HEK293 (cell line): ENCODE measurements at regions not wholly inside any gene's neighbourhood (a gene's known extent, or its start where the extent isn't known, plus 50 kb on each side); places are given as distances from the start of the nearest gene placed in this dataset.

Experiments
- CTCF ChIA-PET: fragments of 350-600 bp; formaldehyde crosslinking; extraction: SDS; loops from one replicate; lab custom pipeline; 2021; ENCODE audit warnings: antibody characterized with exemption; lab: Yijun Ruan, JAX
- POLR2A ChIA-PET: fragments of 300-600 bp; formaldehyde crosslinking; extraction: SDS; loops from one replicate; lab custom pipeline; 2020; ENCODE audit warnings: antibody characterized with exemption, inconsistent platforms; lab: Yijun Ruan, JAX
- H3K27ac ChIP-seq: fragments of 200-500 bp; sonication (Bioruptor generic); 2 replicates; pipeline ENCODE4 v1.5.1; 2014; ENCODE audit warnings: low read depth, low read length, control low read depth, inconsistent platforms; ENCODE audit errors: extremely low read depth
- H3K36me3 ChIP-seq, 2 experiments: fragments of 200-500 bp in 1 of 2; sonication (Bioruptor generic) in 1 of 2; 1 replicate in 1 of 2; 2 replicates in 1 of 2; pipeline ENCODE4 v1.5.1; 2014 to 2017; ENCODE audit warnings: inconsistent platforms in 2 of 2, low read length in 2 of 2; ENCODE audit not compliant: control insufficient read depth in 2 of 2, insufficient read depth in 1 of 2
- H3K4me1 ChIP-seq: fragments of 200-500 bp; sonication (Bioruptor generic); 2 replicates; pipeline ENCODE4 v1.5.1; 2014; ENCODE audit warnings: mild to moderate bottlenecking, low read length, inconsistent platforms; ENCODE audit not compliant: control insufficient read depth, insufficient read depth
- H3K4me3 ChIP-seq: 2 replicates; pipeline ENCODE4 v1.5.1; 2011; ENCODE audit warnings: low read depth, mild to moderate bottlenecking, control low read depth, low read length, moderate library complexity
- H3K9me3 ChIP-seq: fragments of 200-500 bp; sonication (Bioruptor generic); 2 replicates; pipeline ENCODE4 v1.5.1; 2014; ENCODE audit warnings: low read depth, low read length, inconsistent platforms; ENCODE audit not compliant: control insufficient read depth, insufficient read depth
- FEZF1 ChIP-seq: fragments of 450-650 bp; formaldehyde crosslinking; IDR thresholded peaks from 2 replicates; pipeline ENCODE4 v1.5.1; 2016; ENCODE audit warnings: missing biosample characterization, missing genetic modification characterization
- GFI1B ChIP-seq: fragments of 450-650 bp; formaldehyde crosslinking; IDR thresholded peaks from 2 replicates; pipeline ENCODE4 v1.5.1; 2016; ENCODE audit warnings: missing biosample characterization, missing genetic modification characterization
- RBAK ChIP-seq: fragments of 450-650 bp; formaldehyde crosslinking; IDR thresholded peaks from 2 replicates; pipeline ENCODE4 v1.5.1; 2016; ENCODE audit warnings: missing biosample characterization, missing genetic modification characterization
- SCRT1 ChIP-seq: fragments of 450-650 bp; formaldehyde crosslinking; IDR thresholded peaks from 2 replicates; pipeline ENCODE4 v1.5.1; 2016; ENCODE audit warnings: missing biosample characterization, missing genetic modification characterization, borderline replicate concordance
- SP3 ChIP-seq: fragments of 450-650 bp; formaldehyde crosslinking; IDR thresholded peaks from 2 replicates; pipeline ENCODE4 v1.5.1; 2016; ENCODE audit warnings: missing biosample characterization, missing genetic modification characterization
- ZBTB11 ChIP-seq: fragments of 450-650 bp; formaldehyde crosslinking; conservative IDR thresholded peaks from 2 replicates; pipeline ENCODE4 v1.5.1; 2016; ENCODE audit warnings: low read depth, missing biosample characterization, missing genetic modification characterization
- ZNF174 ChIP-seq: fragments of 450-650 bp; formaldehyde crosslinking; IDR thresholded peaks from 2 replicates; pipeline ENCODE4 v1.5.0; 2017; ENCODE audit warnings: missing biosample characterization, mild to moderate bottlenecking, missing genetic modification characterization
- ZNF214 ChIP-seq: fragments of 450-650 bp; formaldehyde crosslinking; IDR thresholded peaks from 2 replicates; pipeline ENCODE4 v1.5.1; 2017; ENCODE audit warnings: missing biosample characterization, mild to moderate bottlenecking, missing genetic modification characterization, borderline replicate concordance
- ZNF23 ChIP-seq: fragments of 450-650 bp; formaldehyde crosslinking; IDR thresholded peaks from 2 replicates; pipeline ENCODE4 v1.5.1; 2016; ENCODE audit warnings: missing biosample characterization, missing genetic modification characterization, borderline replicate concordance
- ZNF362 ChIP-seq: fragments of 450-650 bp; formaldehyde crosslinking; IDR thresholded peaks from 2 replicates; pipeline ENCODE4 v1.5.1; 2016; ENCODE audit warnings: missing biosample characterization, missing genetic modification characterization
- ZNF423 ChIP-seq: fragments of 450-650 bp; formaldehyde crosslinking; IDR thresholded peaks from 2 replicates; pipeline ENCODE4 v1.5.1; 2016; ENCODE audit warnings: missing biosample characterization, missing genetic modification characterization
- ZNF449 ChIP-seq: fragments of 450-650 bp; formaldehyde crosslinking; IDR thresholded peaks from 2 replicates; pipeline ENCODE4 v1.5.1; 2017; ENCODE audit warnings: missing biosample characterization, mild to moderate bottlenecking, missing genetic modification characterization, moderate library complexity
- ZNF473 ChIP-seq: fragments of 450-650 bp; formaldehyde crosslinking; IDR thresholded peaks from 2 replicates; pipeline ENCODE4 v1.5.1; 2017; ENCODE audit warnings: missing biosample characterization, missing genetic modification characterization
- ZNF544 ChIP-seq: fragments of 450-650 bp; formaldehyde crosslinking; IDR thresholded peaks from 2 replicates; pipeline ENCODE4 v1.5.0; 2017; ENCODE audit warnings: missing biosample characterization, missing genetic modification characterization
- ZNF555 ChIP-seq: fragments of 450-650 bp; formaldehyde crosslinking; conservative IDR thresholded peaks from 2 replicates; pipeline ENCODE4 v1.5.1; 2017; ENCODE audit warnings: missing biosample characterization, mild to moderate bottlenecking, missing genetic modification characterization, inconsistent platforms
- ZNF561 ChIP-seq: fragments of 450-650 bp; IDR thresholded peaks from 2 replicates; pipeline ENCODE4 v1.5.1; 2018; ENCODE audit warnings: missing biosample characterization, missing genetic modification characterization, borderline replicate concordance
- ZNF600 ChIP-seq: fragments of 450-650 bp; formaldehyde crosslinking; IDR thresholded peaks from 2 replicates; pipeline ENCODE4 v1.5.1; 2016; ENCODE audit warnings: missing biosample characterization, missing genetic modification characterization
- ZNF610 ChIP-seq: fragments of 450-650 bp; formaldehyde crosslinking; IDR thresholded peaks from 2 replicates; pipeline ENCODE4 v1.5.1; 2016; ENCODE audit warnings: missing biosample characterization, missing genetic modification characterization, borderline replicate concordance
- ZNF664 ChIP-seq: fragments of 450-650 bp; formaldehyde crosslinking; IDR thresholded peaks from 2 replicates; pipeline ENCODE4 v1.5.1; 2016; ENCODE audit warnings: missing biosample characterization, missing genetic modification characterization
- ZNF707 ChIP-seq: fragments of 450-650 bp; formaldehyde crosslinking; IDR thresholded peaks from 2 replicates; pipeline ENCODE4 v1.5.1; 2016; ENCODE audit warnings: missing biosample characterization, missing genetic modification characterization
- ZNF792 ChIP-seq: fragments of 450-650 bp; formaldehyde crosslinking; IDR thresholded peaks from 2 replicates; pipeline ENCODE4 v1.5.1; 2016; ENCODE audit warnings: missing biosample characterization, missing genetic modification characterization
- ZNF837 ChIP-seq: fragments of 450-650 bp; formaldehyde crosslinking; IDR thresholded peaks from 2 replicates; pipeline ENCODE4 v1.5.1; 2016; ENCODE audit warnings: missing biosample characterization, missing genetic modification characterization
- ZSCAN5A ChIP-seq: fragments of 450-650 bp; formaldehyde crosslinking; IDR thresholded peaks from 2 replicates; pipeline ENCODE4 v1.5.1; 2016; ENCODE audit warnings: missing biosample characterization, missing genetic modification characterization

- H3K9me3 ChIP-seq: no peaks in the 10 kb centered on the region
- no peak overlapping the region for H3K4me3 ChIP-seq
- no peaks in the 10 kb centered on the region for H3K4me1 ChIP-seq
- ChIA-PET CTCF (no interaction called here), POLR2A (no interaction called here)
- no peaks in the 10 kb centered on the region for H3K36me3 ChIP-seq
- TF ChIP-seq ZNF561 (tag by site-specific recombination) (no peak), ZNF664 (no peak), ZNF214 (tag by site-specific recombination) (no peak), ZNF174 (no peak), RBAK (tag by site-specific recombination) (no peak), ZNF707 (tag by site-specific recombination) (no peak), ZSCAN5A (tag by site-specific recombination) (no peak), ZNF449 (tag by site-specific recombination) (no peak), ZNF555 (tag by site-specific recombination) (no peak), ZNF23 (no peak), ZNF544 (tag by site-specific recombination) (no peak), FEZF1 (no peak), ZNF610 (tag by site-specific recombination) (no peak), ZNF837 (tag by site-specific recombination) (no peak)
- H3K27ac ChIP-seq: no peak overlapping the region
Measured at GRCh38 chr13:86795858-86796257, 875.3 kb upstream of the SLITRK5 start.

GRCh38 chr13:86810361-86810760 is 860.8 kb upstream of the SLITRK5 start:
- no peak overlapping the region for H3K27ac ChIP-seq
- no peaks in the 10 kb centered on the region for H3K36me3 ChIP-seq
- no peaks in the 10 kb centered on the region for H3K9me3 ChIP-seq
- H3K4me1 ChIP-seq: no peaks in the 10 kb centered on the region
- TF ChIP-seq ZNF423 (tag by site-specific recombination) (no peak), SP3 (tag by site-specific recombination) (no peak), ZNF792 (tag by site-specific recombination) (no peak), ZNF473 (no peak), GFI1B (tag by site-specific recombination) (no peak), ZNF362 (no peak), SCRT1 (tag by site-specific recombination) (no peak), ZBTB11 (no peak), ZNF600 (tag by site-specific recombination) (no peak)
- CTCF ChIA-PET: no interaction called here
- H3K4me3 ChIP-seq: no peak overlapping the region
- POLR2A ChIA-PET: no interaction called here
